Panc1 (cell line): ENCODE measurements at regions not wholly inside any gene's neighbourhood (a gene's known extent, or its start where the extent isn't known, plus 50 kb on each side); places are given as distances from the start of the nearest gene placed in this dataset.

Experiments used
- ATAC-seq: fragments of 200-7000 bp; cut with Tn5 transposase; 2 replicates; pipeline ENCODE4 v1.9.1; 2020; ENCODE audit warnings: mild to moderate bottlenecking, moderate library complexity
- BruUV-seq: library from RNA; stranded (reverse); fragments of 400-500 nt; replicated peaks from 2 replicates; lab custom pipeline; 2021; lab: Mats Ljungman, UMichigan
- CTCF ChIA-PET: fragments of 300-600 bp; sonication (Branson Sonifier 250); formaldehyde crosslinking; loops from one replicate; lab custom pipeline; 2022; ENCODE audit warnings: antibody characterized with exemption; lab: Charles Lee
- POLR2A ChIA-PET: fragments of 300-600 bp; sonication (Branson Sonifier 250); formaldehyde crosslinking; loops from one replicate; lab custom pipeline; 2022; ENCODE audit warnings: antibody characterized with exemption; lab: Charles Lee
- DNase-seq: peaks from one replicate; pipeline ENCODE4 v3.0.0-alpha.2; 2010; ENCODE audit warnings: low read depth, low spot score
- H3K27ac ChIP-seq: 2 replicates; pipeline ENCODE4 v1.5.1; 2011; ENCODE audit warnings: mild to moderate bottlenecking, low read length, inconsistent platforms
- H3K27me3 ChIP-seq: fragments of 200-500 bp; sonication (Bioruptor generic); 2 replicates; pipeline ENCODE4 v1.6.0; 2014; ENCODE audit warnings: low read length, inconsistent platforms; ENCODE audit not compliant: control insufficient read depth, insufficient read depth
- H3K36me3 ChIP-seq: fragments of 200-500 bp; sonication (Bioruptor generic); 2 replicates; pipeline ENCODE4 v1.5.1; 2014; ENCODE audit warnings: inconsistent platforms, mild to moderate bottlenecking, low read length, moderate library complexity; ENCODE audit not compliant: control insufficient read depth, insufficient read depth
- H3K4me1 ChIP-seq: 2 replicates; pipeline ENCODE4 v1.5.1; 2011; ENCODE audit warnings: inconsistent platforms, mild to moderate bottlenecking, low read length, moderate library complexity; ENCODE audit not compliant: control insufficient read depth, insufficient read depth
- H3K4me3 ChIP-seq, 2 experiments: 2 replicates each; pipeline ENCODE4 v1.5.1; 2011 to 2012; ENCODE audit warnings: low read depth in 2 of 2, low read length in 2 of 2, mild to moderate bottlenecking in 2 of 2, inconsistent platforms in 1 of 2, moderate library complexity in 1 of 2
- H3K9me3 ChIP-seq: fragments of 200-500 bp; sonication (Bioruptor generic); 2 replicates; pipeline ENCODE4 v1.5.1; 2014; ENCODE audit warnings: low read depth, mild to moderate bottlenecking, inconsistent platforms, low read length, moderate library complexity; ENCODE audit not compliant: control insufficient read depth, insufficient read depth
- CTCF ChIP-seq: fragments of 450-650 bp; IDR thresholded peaks from 2 replicates; pipeline ENCODE4 v1.5.1; 2017; ENCODE audit warnings: mild to moderate bottlenecking
- POLR2AphosphoS5 ChIP-seq: IDR thresholded peaks from 2 replicates; pipeline ENCODE4 v1.6.1; 2012; ENCODE audit warnings: mild to moderate bottlenecking, low read depth, low read length, moderate library complexity
- REST ChIP-seq, 2 experiments: IDR thresholded peaks; 2 replicates each; pipeline ENCODE4 v1.6.1; 2011 to 2012; ENCODE audit warnings: low read depth in 2 of 2, control low read depth in 1 of 2, low read length in 1 of 2, mild to moderate bottlenecking in 1 of 2, moderate library complexity in 1 of 2; ENCODE audit not compliant: insufficient read depth in 1 of 2
- SIN3A ChIP-seq: IDR thresholded peaks from 2 replicates; pipeline ENCODE4 v1.6.1; 2012; ENCODE audit warnings: low read depth, mild to moderate bottlenecking, low read length, moderate library complexity, borderline replicate concordance; ENCODE audit not compliant: insufficient read depth
- TCF7L2 ChIP-seq: IDR thresholded peaks from 2 replicates; pipeline ENCODE4 v1.6.1; 2011; ENCODE audit warnings: mild to moderate bottlenecking, low read depth, low read length, inconsistent platforms
- in situ Hi-C: cut with HindIII; loops from 2 replicates; pipeline ENCODE4 v1.10.0; 2016; ENCODE audit warnings: low sequenced_read_pairs, low pct_unique_long_range_greater_than_20kb
- intact Hi-C: fragments of 100-400 bp; cut with micrococcal nuclease; formaldehyde crosslinking; loops from one replicate; pipeline ENCODE4 v1.10.0; 2022; ENCODE audit not compliant: unreplicated experiment

GRCh38 chr12:126219139-126219538 is 1153.9 kb downstream of the AACS start:
- Histone ChIP-seq H3K27me3 (no peaks in the 10 kb centered on the region), H3K4me3 (no peak overlapping the region), H3K4me1 (no peaks in the 10 kb centered on the region), H3K27ac (no peak overlapping the region), H3K9me3 (no peaks in the 10 kb centered on the region), H3K36me3 (no peaks in the 10 kb centered on the region)
- DNase-seq (no peak), ATAC-seq (no peak)
- no TSS peak for BruUV-seq
- CTCF ChIA-PET, result no interaction called here
- in situ Hi-C loops (no loop called here), intact Hi-C loops (no loop called here)
- POLR2A ChIA-PET, result no interaction called here
- TF ChIP-seq TCF7L2 (no peak), POLR2AphosphoS5 (no peak), SIN3A (no peak), REST (IDR thresholded peaks at IDR 0.05; ENCODE audit: insufficient read depth in 1 of 2, low read depth in 2 of 2, low read length in 1 of 2) (no peak), CTCF (no peak)

- Histone ChIP-seq H3K4me1 (no peaks in the 10 kb centered on the region), H3K27me3 (no peaks in the 10 kb centered on the region), H3K4me3 (no peak overlapping the region), H3K9me3 (no peaks in the 10 kb centered on the region), H3K36me3 (no peaks in the 10 kb centered on the region), H3K27ac (no peak overlapping the region)
- POLR2A ChIA-PET, result no interaction called here
- in situ Hi-C loops (no loop called here), intact Hi-C loops (no loop called here)
- CTCF ChIA-PET, result no interaction called here
- DNase-seq (no peak), ATAC-seq (no peak)
- no peak for TF ChIP-seq REST (IDR thresholded peaks at IDR 0.05; ENCODE audit: insufficient read depth in 1 of 2, low read depth in 2 of 2, low read length in 1 of 2)
- no peak for TF ChIP-seq TCF7L2
- no peak for TF ChIP-seq SIN3A
- no peak for TF ChIP-seq POLR2AphosphoS5
- no TSS peak for BruUV-seq
Measured at GRCh38 chr12:126219654-126220279, 1154.5 kb downstream of the AACS start.
